CD4-positive, alpha-beta T cell treated with Interleukin-12 subunit alpha and Interleukin-12 subunit beta, for 1 hour (primary cell): ENCODE measurements at regions not wholly inside any gene's neighbourhood (a gene's known extent, or its start where the extent isn't known, plus 50 kb on each side); places are given as distances from the start of the nearest gene placed in this dataset.
"Not testable (repeated sequence)": the region's sequence is repeated elsewhere in the genome, so short reads cannot be mapped to it uniquely, and the experiment has no call there.

Experiments
- DNase-seq: peaks from one replicate; pipeline ENCODE4 v3.0.0-alpha.2; 2020

GRCh38 chr14:66025779-66026178, 460.4 kb upstream of the CCDC196 start:
- DNase-seq, result no peak

DNA sequence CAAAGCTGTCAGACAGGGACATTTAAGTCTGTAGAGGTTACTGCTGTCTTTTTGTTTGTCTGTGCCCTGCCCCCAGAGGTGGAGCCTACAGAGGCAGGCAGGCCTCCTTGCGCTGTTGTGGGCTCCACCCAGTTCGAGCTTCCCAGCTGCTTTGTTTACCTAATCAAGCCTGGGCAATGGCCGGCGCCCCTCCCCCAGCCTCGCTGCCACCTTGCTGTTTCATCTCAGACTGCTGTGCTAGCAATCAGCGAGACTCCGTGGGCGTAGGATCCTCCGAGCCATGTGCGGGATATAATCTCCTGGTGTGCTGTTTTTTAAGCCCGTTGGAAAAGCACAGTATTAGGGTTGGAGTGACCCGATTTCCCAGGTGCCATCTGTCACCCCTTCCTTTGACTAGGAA, 454.2 kb upstream of the CCDC196 start:
- DNase-seq, result not testable (repeated sequence)

DNA sequence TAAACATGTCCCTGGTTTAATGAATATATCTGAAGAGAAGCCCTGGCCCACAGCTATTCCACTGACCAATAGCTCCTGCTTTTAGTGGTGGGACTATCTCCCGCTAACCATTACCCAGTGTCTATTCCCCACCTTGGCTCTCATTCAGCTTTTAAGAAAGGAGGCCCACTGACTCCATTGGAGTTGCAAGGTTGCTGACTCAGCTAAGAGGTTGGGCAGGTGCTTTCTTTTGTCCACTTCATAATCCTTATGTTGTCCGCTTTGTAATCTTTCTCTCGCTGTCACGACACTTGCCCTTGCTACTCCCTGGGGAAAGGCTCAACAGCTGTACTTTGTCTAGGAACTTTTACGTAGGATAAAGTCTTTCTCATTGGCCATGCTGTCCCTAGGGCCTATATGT, 453.4 kb upstream of the CCDC196 start:
- no peak for DNase-seq

DNA sequence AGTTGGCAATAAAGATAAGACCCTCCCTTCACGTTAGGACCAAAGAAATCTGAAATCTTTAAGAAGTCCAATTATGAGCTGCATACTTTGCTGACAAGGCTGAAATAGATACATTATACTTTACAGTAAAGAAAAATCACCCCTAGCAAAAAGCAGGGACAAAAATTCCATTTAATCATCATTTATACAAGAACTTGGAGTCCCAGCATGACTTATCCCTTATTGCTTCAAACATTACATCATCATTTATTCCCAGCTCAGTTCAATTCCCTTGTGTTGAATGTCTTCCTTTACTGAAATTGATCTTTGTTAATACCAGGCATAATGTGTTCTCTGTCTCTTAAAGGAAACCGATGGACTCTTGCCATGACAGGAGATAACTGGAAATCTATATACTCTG, 449.6 kb upstream of the CCDC196 start:
- DNase-seq, result no peak

DNA sequence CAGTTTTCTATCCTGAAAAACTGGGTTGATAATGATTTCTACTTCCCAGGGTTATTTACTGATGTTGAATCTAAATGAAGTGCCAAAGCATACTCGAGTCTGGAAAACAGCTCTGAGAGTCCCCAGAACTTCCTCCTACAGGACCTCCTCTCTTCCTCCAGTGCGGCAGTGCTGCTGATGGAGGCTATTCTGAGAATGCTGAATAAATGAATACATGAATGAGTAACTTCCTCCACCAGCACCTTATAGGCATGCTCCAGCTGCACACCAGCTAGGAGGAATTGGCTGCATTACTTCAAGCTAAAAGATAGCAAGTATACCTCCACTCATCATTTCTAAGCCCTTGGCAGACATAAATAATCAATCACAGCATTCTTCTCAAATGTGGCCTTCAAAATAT, 448.8 kb upstream of the CCDC196 start:
- DNase-seq, result no peak

GRCh38 chr14:66038212-66038611, 448.0 kb upstream of the CCDC196 start:
- no peak for DNase-seq

DNA sequence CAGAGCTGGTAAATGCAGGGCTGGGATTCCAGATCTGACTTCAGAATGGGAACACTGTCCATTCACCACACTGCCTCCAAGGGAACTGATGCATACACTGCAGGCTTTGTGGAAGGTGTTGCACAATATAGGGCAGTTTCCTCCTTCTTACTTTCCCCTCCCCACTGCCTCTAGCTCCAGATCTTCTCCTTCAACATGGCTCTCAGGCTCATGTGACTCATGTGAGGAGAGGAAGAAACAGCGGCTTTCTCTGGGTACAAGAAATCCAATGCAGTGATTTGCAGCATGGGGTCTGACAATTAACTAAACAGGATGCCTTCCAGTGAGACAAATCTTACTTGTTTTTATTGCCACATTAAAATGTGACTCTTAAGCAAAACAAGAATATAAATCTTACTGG, 447.6 kb upstream of the CCDC196 start:
- no peak for DNase-seq

- no peak for DNase-seq
These were observed 446.7 kb upstream of the CCDC196 start for GRCh38 chr14:66039495-66039894.

DNA sequence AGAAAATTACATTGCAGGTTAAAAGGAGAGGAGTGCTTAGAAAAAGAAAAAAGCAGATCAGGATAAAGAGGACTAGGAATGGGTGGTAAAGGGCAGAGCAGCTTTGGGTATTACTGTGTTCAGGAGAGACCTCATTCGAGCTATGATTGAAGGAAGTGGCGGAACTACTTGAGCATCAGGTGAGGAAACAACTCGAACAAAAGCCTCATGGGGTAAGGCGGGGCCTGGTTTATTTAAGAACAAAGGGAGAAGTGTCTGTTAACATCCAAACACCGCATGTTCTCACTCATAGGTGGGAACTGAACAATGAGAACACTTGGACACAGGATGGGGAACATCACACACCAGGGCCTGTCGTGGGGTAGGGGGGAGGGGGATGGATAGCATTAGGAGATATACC, 444.6 kb upstream of the CCDC196 start:
- no peak for DNase-seq

DNA sequence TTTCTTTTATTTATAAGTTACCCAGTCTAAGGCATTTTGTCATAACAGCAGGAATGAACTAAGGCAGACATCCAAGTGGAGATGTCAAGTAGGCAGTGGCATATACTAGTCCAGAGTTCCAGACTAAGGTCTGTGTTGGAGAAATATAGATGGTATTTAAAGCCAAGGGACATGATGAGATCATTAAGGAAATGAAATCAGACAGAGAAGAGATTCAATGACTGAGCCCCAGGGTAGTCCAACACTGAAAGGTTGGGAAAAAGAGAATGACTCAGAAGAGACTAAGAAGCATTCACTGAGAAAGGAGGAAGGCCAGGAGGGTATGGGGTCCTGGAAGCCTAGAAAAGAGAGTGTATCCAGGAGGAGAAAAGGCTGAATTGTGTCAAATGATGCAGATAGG, 442.2 kb upstream of the CCDC196 start:
- DNase-seq, result no peak

DNA sequence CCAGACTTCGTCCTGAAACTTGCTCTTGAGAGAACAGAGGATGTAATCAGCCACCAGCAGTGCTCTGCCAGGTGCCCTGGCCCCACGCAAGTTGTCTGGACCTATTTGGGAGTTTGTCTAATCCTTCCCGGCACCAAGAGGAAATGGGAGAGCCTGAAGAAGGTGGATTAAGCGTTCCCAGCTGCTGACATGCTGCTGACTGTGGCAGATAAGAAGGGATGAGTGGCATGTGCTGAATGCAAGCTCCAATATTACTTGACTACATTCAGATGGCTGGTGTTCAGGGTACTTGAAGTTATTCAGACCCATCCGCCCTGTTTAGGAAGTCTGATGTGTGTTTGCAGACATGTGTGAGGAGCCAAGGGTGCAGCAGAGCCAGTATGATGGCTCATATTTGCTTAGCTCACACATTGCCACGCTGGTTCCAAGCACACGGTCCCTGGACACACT, 440.6 kb upstream of the CCDC196 start:
- no peak for DNase-seq

DNA sequence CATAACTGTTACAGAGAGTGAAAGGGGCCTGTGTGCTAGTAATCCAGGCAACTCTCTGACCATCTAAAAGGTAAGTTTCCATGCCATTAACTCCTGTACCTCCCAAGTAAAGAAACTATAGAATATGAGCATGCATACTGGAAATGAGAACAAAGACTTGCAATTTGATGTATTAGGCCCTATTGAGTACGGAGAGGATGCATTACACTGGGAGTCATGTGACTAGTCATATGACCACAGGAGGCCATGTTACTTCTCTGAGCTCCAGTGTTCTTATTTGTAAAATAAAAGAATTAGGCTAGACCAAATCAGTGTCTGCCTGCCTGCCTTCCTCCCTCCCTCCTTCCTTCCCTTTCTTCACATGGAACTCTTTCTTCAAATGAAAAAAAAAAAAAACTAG, 440.1 kb upstream of the CCDC196 start:
- DNase-seq, result no peak

DNA sequence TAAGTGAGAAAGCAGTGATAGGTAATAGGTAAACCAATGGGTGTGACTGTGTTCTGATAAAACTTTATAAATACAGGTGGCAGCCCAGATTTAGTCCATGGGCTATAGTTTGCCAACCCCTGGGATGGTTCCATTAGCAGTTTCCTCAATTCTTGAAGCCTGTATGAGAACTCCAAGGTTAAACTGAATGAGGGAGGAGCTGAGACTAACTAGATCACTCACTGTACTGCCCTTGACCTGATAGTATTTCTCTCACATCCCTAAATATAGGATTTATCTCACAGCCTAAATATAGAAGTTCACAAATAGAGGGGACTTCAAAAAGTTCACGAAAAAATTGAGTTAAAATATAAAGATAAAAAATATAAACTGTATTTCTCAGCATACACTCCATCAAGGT, 439.6 kb upstream of the CCDC196 start:
- no peak for DNase-seq

DNA sequence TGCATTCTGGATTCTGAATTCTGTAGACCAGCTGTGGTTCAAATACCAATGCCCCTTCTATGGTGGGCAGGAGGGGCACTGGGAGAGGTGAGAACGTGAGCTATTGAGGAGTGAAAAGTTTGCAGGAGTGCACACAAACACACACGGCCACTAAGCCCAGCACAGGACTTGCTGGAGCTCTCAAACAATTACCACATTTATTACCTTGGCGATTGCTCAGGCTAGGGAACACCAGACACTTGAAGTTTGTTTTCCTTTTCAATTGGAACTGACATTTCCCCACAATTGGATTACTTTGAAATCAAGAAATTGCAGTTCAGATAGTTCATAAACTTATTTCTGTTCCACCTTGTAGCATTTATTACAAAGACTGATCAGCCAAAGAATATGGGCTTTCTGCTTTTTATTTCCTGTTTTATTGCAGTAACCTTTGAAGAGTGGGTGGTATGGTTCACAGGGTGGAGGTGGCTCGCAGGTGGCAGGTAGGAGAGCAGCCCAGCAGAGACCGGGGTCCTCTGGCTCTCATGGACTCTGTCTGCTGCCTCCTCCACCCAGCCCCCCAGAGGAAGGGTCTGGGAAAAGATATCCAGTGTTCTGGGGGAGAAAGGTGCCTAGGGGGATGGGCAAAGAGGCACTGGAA, 429.8 kb upstream of the CCDC196 start:
- DNase-seq, result no peak

GRCh38 chr14:66056926-66057552, 429.1 kb upstream of the CCDC196 start:
- DNase-seq, result no peak

GRCh38 chr14:66065188-66065587, 421.0 kb upstream of the CCDC196 start:
- no peak for DNase-seq

DNA sequence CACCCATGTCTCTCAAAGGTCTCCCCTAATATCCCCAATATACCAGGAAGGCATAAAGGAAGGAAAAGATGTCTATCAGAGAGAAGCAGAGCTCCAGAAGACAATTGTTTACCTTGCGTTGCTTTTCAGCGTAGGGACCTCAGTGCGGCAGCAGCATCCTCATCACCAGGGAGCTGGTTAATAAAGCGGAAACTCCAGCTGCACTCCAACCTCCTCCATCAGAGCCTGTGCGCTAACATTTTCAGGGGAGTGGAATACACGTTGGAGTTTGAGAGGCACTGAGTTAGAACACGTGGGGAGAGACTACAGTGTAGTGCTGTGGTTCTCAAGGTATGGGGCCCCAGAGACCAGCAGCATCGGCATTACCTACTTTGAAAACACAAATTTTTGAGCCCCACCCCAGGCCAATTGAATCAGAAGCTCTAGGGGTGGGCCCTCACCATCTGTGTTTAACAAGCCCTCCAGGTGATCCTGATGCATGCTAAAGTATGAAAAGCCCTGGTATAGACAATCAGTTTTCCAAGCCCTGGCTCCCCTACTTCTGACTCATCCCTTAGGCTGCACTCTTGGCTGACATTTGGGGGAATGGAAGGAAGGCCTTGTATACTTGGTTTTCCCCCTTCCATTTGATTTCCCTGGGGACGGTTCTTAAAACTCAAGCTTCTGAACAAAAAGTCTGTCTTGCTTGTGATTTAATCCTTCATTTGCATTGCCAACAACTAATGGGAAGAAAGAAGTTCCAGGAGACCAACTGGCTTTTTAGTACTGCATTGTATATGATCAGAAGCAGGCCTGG, 419.0 kb upstream of the CCDC196 start:
- no peak for DNase-seq

- no peak for DNase-seq
These were observed 417.1 kb upstream of the CCDC196 start for GRCh38 chr14:66069036-66069435.

GRCh38 chr14:66069830-66070541, 416.2 kb upstream of the CCDC196 start:
- DNase-seq, result no peak

DNA sequence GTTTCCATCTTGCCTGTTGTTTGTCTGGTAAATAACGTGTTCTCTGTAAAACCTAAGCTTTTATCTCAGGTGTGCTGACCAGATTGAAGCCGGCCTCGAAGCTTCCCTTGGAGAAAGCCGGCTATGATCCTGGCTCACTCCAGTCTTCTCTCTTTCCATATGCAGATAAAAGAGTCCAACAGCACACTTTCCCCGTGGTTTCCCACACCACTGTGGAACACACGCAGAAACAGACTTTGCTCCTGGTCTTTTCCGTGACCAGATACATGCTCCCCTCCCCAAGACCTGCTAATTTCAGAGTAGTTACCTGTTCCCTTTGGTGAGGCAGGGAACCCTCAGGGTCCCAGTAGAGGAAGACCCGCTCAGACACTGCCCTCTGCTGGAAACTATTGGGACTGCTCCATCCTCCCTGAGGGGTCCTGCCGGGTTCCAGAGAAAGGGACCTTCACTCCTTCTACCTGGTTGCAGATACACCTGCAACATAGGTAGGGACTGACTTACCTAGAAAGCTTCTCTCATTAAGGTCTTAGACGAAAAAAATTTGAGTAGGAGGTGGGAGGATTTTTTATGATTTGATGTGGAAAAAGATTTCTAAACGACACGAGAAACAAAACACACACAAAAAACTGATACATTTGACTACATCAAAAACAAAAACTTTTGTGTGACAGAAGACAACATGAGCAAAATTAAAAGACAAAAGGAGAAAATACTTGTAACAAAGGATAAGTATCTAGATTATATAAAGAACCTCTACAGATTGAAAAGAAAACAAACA, 415.4 kb upstream of the CCDC196 start:
- peak; percentile 71 for DNase-seq

GRCh38 chr14:66072190-66073084, 413.7 kb upstream of the CCDC196 start:
- DNase-seq, result no peak

DNA sequence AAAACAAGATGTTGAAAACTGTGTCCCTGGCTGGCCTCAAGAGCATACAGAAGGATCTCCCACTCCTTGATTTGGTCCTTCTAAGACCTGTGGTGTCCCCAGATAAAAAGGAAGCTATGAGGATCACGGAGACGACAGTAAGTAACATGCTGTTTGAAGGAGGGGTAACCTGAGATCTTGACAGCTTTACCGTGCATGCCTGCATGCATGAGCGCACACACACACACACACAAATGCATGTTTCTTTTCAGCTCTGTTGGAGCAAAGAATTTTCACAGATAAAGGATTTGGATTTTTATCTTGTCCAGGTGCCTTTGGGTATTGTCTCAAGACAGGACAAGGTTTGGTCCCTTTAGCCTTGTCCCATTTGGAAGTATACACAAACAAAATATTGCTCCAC, 411.6 kb upstream of the CCDC196 start:
- no peak for DNase-seq
